ENCODE measurements at regions not wholly inside any gene's neighbourhood (a gene's known extent, or its start where the extent isn't known, plus 50 kb on each side); places are given as distances from the start of the nearest gene placed in this dataset.

DNA sequence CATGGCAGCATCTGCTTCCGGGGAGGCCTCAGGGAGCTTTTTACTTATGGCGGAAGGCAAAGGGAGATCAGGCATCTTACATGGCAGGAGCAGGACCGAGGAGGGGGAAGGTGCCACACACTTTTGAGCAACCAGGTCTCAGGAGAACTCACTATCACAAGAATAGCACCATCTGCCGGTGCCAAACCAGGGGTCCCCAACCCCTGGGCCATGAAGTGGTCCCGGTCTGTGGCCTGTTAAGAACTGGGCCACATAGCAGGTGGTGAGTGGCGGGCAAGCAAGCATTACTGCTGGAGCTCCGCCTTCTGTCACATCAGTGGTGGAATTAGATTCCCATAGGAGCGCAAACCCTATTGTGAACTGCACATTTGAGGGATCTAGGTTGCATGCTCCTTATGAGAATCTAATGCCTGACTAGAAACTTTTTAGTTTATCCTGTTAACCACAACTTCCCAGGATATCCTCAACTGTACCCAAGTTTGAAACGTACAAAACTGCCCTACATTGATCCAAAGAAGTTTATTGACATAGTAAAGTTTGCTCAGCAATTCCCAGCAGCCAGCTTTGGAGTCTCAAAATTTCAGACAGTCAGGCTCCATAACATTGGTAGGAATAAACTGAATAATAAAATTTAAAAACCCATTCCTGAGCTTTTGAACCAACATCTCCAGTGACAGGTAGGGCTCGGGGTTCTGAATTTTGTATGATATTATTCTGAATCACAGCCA lies 228.4 kb upstream of the TAC1 start:
- intact Hi-C loops (cut with micrococcal nuclease; ENCODE audit: unreplicated experiment) = no loop called here
- ChIA-PET CTCF (no interaction called here), POLR2A (no interaction called here)
- H3K27me3 Mint-ChIP-seq (ENCODE audit: insufficient read depth, unreplicated experiment) = peaks cover 2% of the 10 kb centered on the region
- Histone ChIP-seq H3K36me3 (ENCODE audit: control insufficient read depth, insufficient read depth, low read length) (no peaks in the 10 kb centered on the region), H3K27me3 (replicated peaks; ENCODE audit: control insufficient read depth, insufficient read depth, low read length) (no peaks in the 10 kb centered on the region), H3K9me3 (no peaks in the 10 kb centered on the region), H3K4me3 (ENCODE audit: low read depth, low read length) (no peak overlapping the region), H3K4me1 (no peaks in the 10 kb centered on the region)
- TF ChIP-seq, protein P1, sequence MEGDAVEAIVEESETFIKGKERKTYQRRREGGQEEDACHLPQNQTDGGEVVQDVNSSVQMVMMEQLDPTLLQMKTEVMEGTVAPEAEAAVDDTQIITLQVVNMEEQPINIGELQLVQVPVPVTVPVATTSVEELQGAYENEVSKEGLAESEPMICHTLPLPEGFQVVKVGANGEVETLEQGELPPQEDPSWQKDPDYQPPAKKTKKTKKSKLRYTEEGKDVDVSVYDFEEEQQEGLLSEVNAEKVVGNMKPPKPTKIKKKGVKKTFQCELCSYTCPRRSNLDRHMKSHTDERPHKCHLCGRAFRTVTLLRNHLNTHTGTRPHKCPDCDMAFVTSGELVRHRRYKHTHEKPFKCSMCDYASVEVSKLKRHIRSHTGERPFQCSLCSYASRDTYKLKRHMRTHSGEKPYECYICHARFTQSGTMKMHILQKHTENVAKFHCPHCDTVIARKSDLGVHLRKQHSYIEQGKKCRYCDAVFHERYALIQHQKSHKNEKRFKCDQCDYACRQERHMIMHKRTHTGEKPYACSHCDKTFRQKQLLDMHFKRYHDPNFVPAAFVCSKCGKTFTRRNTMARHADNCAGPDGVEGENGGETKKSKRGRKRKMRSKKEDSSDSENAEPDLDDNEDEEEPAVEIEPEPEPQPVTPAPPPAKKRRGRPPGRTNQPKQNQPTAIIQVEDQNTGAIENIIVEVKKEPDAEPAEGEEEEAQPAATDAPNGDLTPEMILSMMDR (IDR thresholded peaks at IDR 0.05; ENCODE audit: insufficient read depth in 1 of 2, low read depth in 1 of 2, low read length in 1 of 2, severe bottlenecking in 1 of 2, unreplicated experiment in 1 of 2) = no peak
- no TSS peak for BruUV-seq (replicated peaks)
- no peak overlapping the region for H3K4me3 Mint-ChIP-seq (ENCODE audit: unreplicated experiment)
- peak in 1 of 2 experiments; percentile 3 for DNase-seq
- no peaks in the 10 kb centered on the region for H3K9me3 Mint-ChIP-seq (ENCODE audit: unreplicated experiment)
- no peaks in the 10 kb centered on the region for H3K36me3 Mint-ChIP-seq (ENCODE audit: insufficient read depth, unreplicated experiment)
- H3K27ac Mint-ChIP-seq (ENCODE audit: unreplicated experiment) = no peak overlapping the region
- H3K4me1 Mint-ChIP-seq (ENCODE audit: low read depth, unreplicated experiment) = no peaks in the 10 kb centered on the region

DNA sequence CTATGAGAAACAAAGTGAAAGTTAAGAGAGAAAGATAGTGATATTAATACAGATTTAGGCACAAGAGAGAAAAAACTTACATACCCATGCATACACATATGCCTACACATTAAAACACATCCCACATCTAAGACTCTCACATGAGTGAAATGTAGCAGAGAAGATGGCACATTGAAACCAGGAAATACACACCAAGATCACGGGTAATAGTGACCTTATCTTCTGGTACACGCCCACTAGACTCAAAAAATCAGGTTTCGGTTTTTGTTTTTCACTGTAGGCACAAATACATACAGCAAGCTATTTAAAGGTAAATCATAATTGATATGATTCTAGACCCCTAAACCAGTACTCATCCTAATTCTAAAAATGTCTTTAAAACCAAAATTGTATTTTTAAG lies 225.2 kb upstream of the TAC1 start:
- Mint-ChIP-seq H3K36me3 (ENCODE audit: insufficient read depth, unreplicated experiment) (no peaks in the 10 kb centered on the region), H3K4me1 (ENCODE audit: low read depth, unreplicated experiment) (no peaks in the 10 kb centered on the region), H3K27ac (ENCODE audit: unreplicated experiment) (no peak overlapping the region), H3K27me3 (ENCODE audit: insufficient read depth, unreplicated experiment) (no peaks in the 10 kb centered on the region), H3K4me3 (ENCODE audit: unreplicated experiment) (no peak overlapping the region), H3K9me3 (ENCODE audit: unreplicated experiment) (no peaks in the 10 kb centered on the region)
- Histone ChIP-seq H3K4me1 (no peaks in the 10 kb centered on the region), H3K27me3 (replicated peaks; ENCODE audit: control insufficient read depth, insufficient read depth, low read length) (no peaks in the 10 kb centered on the region), H3K36me3 (ENCODE audit: control insufficient read depth, insufficient read depth, low read length) (no peaks in the 10 kb centered on the region), H3K9me3 (no peaks in the 10 kb centered on the region), H3K4me3 (ENCODE audit: low read depth, low read length) (no peak overlapping the region)
- POLR2A ChIA-PET = no interaction called here
- intact Hi-C loops (cut with micrococcal nuclease; ENCODE audit: unreplicated experiment) = no loop called here
- TF ChIP-seq, protein P1 (IDR thresholded peaks at IDR 0.05; ENCODE audit: insufficient read depth in 1 of 2, low read depth in 1 of 2, low read length in 1 of 2, severe bottlenecking in 1 of 2, unreplicated experiment in 1 of 2) = no peak
- no TSS peak for BruUV-seq (replicated peaks)
- DNase-seq = no peak
- CTCF ChIA-PET = no interaction called here

GRCh38 chr7:97512441-97513207 lies 219.3 kb upstream of the TAC1 start:
- intact Hi-C loops (cut with micrococcal nuclease; ENCODE audit: unreplicated experiment) = no loop called here
- TF ChIP-seq, protein P1 (IDR thresholded peaks at IDR 0.05; ENCODE audit: insufficient read depth in 1 of 2, low read depth in 1 of 2, low read length in 1 of 2, severe bottlenecking in 1 of 2, unreplicated experiment in 1 of 2) = no peak
- H3K9me3 Mint-ChIP-seq (ENCODE audit: unreplicated experiment) = no peaks in the 10 kb centered on the region
- BruUV-seq (replicated peaks) = no TSS peak
- H3K4me3 Mint-ChIP-seq (ENCODE audit: unreplicated experiment) = no peak overlapping the region
- no peaks in the 10 kb centered on the region for H3K36me3 ChIP-seq (ENCODE audit: control insufficient read depth, insufficient read depth, low read length)
- ChIA-PET POLR2A (interaction anchor here (0.8 kb wide), 1 partner anchor 360 kb away, joined by 4 read pairs; no protein-coding TSS in a partner anchor), CTCF (no interaction called here)
- H3K4me1 Mint-ChIP-seq (ENCODE audit: low read depth, unreplicated experiment) = peaks cover 7% of the 10 kb centered on the region
- H3K27me3 Mint-ChIP-seq (ENCODE audit: insufficient read depth, unreplicated experiment) = no peaks in the 10 kb centered on the region
- H3K4me3 ChIP-seq (ENCODE audit: low read depth, low read length) = no peak overlapping the region
- H3K9me3 ChIP-seq = no peaks in the 10 kb centered on the region
- DNase-seq = no peak
- H3K4me1 ChIP-seq = peaks cover 10% of the 10 kb centered on the region
- no peak overlapping the region for H3K27ac Mint-ChIP-seq (ENCODE audit: unreplicated experiment)
- no peaks in the 10 kb centered on the region for H3K36me3 Mint-ChIP-seq (ENCODE audit: insufficient read depth, unreplicated experiment)
- H3K27me3 ChIP-seq (replicated peaks; ENCODE audit: control insufficient read depth, insufficient read depth, low read length) = no peaks in the 10 kb centered on the region
